ENCODE measurements at regions not wholly inside any gene's neighbourhood (a gene's known extent, or its start where the extent isn't known, plus 50 kb on each side); places are given as distances from the start of the nearest gene placed in this dataset.

GRCh38 chr14:38556252-38556651, 300.4 kb upstream of the CLEC14A start:
- no peak for DNase-seq
- no peaks in the 10 kb centered on the region for H3K4me1 Mint-ChIP-seq (ENCODE audit: low read depth, unreplicated experiment)
- CTCF ChIA-PET = no interaction called here
- H3K27me3 Mint-ChIP-seq (ENCODE audit: insufficient read depth, unreplicated experiment) = peaks cover 2% of the 10 kb centered on the region
- intact Hi-C loops (cut with micrococcal nuclease; ENCODE audit: unreplicated experiment) = no loop called here
- H3K9me3 ChIP-seq = peaks cover 2% of the 10 kb centered on the region; the same call in 1 of the 2 replicates
- no peaks in the 10 kb centered on the region for H3K36me3 Mint-ChIP-seq (ENCODE audit: insufficient read depth, unreplicated experiment)
- no peak overlapping the region for H3K4me3 ChIP-seq (ENCODE audit: low read depth, low read length)
- H3K4me3 Mint-ChIP-seq (ENCODE audit: unreplicated experiment) = no peak overlapping the region
- no peaks in the 10 kb centered on the region for H3K27me3 ChIP-seq (replicated peaks; ENCODE audit: control insufficient read depth, insufficient read depth, low read length)
- H3K4me1 ChIP-seq = no peaks in the 10 kb centered on the region
- POLR2A ChIA-PET = no interaction called here
- TF ChIP-seq CTCF (IDR thresholded peaks at IDR 0.05; ENCODE audit: insufficient read depth in 1 of 2, low read depth in 1 of 2, low read length in 1 of 2, severe bottlenecking in 1 of 2, unreplicated experiment in 1 of 2) = no peak
- BruUV-seq (replicated peaks) = no TSS peak
- H3K9me3 Mint-ChIP-seq (ENCODE audit: unreplicated experiment) = peaks cover 12% of the 10 kb centered on the region
- no peaks in the 10 kb centered on the region for H3K36me3 ChIP-seq (ENCODE audit: control insufficient read depth, insufficient read depth, low read length)
- no peak overlapping the region for H3K27ac Mint-ChIP-seq (ENCODE audit: unreplicated experiment)

GRCh38 chr14:38554026-38554425, 298.1 kb upstream of the CLEC14A start:
- no peaks in the 10 kb centered on the region for H3K4me1 Mint-ChIP-seq (ENCODE audit: low read depth, unreplicated experiment)
- no peaks in the 10 kb centered on the region for H3K36me3 ChIP-seq (ENCODE audit: control insufficient read depth, insufficient read depth, low read length)
- no peaks in the 10 kb centered on the region for H3K27me3 ChIP-seq (replicated peaks; ENCODE audit: control insufficient read depth, insufficient read depth, low read length)
- peaks cover 2% of the 10 kb centered on the region for H3K27me3 Mint-ChIP-seq (ENCODE audit: insufficient read depth, unreplicated experiment)
- H3K4me3 Mint-ChIP-seq (ENCODE audit: unreplicated experiment) = no peak overlapping the region
- no peak overlapping the region for H3K4me3 ChIP-seq (ENCODE audit: low read depth, low read length)
- intact Hi-C loops (cut with micrococcal nuclease; ENCODE audit: unreplicated experiment) = no loop called here
- H3K27ac Mint-ChIP-seq (ENCODE audit: unreplicated experiment) = no peak overlapping the region
- TF ChIP-seq CTCF (IDR thresholded peaks at IDR 0.05; ENCODE audit: insufficient read depth in 1 of 2, low read depth in 1 of 2, low read length in 1 of 2, severe bottlenecking in 1 of 2, unreplicated experiment in 1 of 2) = no peak
- CTCF ChIA-PET = no interaction called here
- BruUV-seq (replicated peaks) = no TSS peak
- DNase-seq = no peak
- no peaks in the 10 kb centered on the region for H3K4me1 ChIP-seq
- no peaks in the 10 kb centered on the region for H3K36me3 Mint-ChIP-seq (ENCODE audit: insufficient read depth, unreplicated experiment)
- no peaks in the 10 kb centered on the region for H3K9me3 ChIP-seq
- POLR2A ChIA-PET = no interaction called here
- H3K9me3 Mint-ChIP-seq (ENCODE audit: unreplicated experiment) = no peaks in the 10 kb centered on the region

GRCh38 chr14:38553586-38553985, 297.7 kb upstream of the CLEC14A start:
- intact Hi-C loops (cut with micrococcal nuclease; ENCODE audit: unreplicated experiment) = no loop called here
- H3K36me3 ChIP-seq (ENCODE audit: control insufficient read depth, insufficient read depth, low read length) = no peaks in the 10 kb centered on the region
- H3K4me1 ChIP-seq = no peaks in the 10 kb centered on the region
- H3K9me3 ChIP-seq = no peaks in the 10 kb centered on the region
- H3K4me1 Mint-ChIP-seq (ENCODE audit: low read depth, unreplicated experiment) = no peaks in the 10 kb centered on the region
- CTCF ChIA-PET = no interaction called here
- H3K9me3 Mint-ChIP-seq (ENCODE audit: unreplicated experiment) = no peaks in the 10 kb centered on the region
- no peak overlapping the region for H3K4me3 Mint-ChIP-seq (ENCODE audit: unreplicated experiment)
- H3K27ac Mint-ChIP-seq (ENCODE audit: unreplicated experiment) = no peak overlapping the region
- H3K27me3 ChIP-seq (replicated peaks; ENCODE audit: control insufficient read depth, insufficient read depth, low read length) = no peaks in the 10 kb centered on the region
- no peak for DNase-seq
- H3K27me3 Mint-ChIP-seq (ENCODE audit: insufficient read depth, unreplicated experiment) = peaks cover 2% of the 10 kb centered on the region
- TF ChIP-seq CTCF (IDR thresholded peaks at IDR 0.05; ENCODE audit: insufficient read depth in 1 of 2, low read depth in 1 of 2, low read length in 1 of 2, severe bottlenecking in 1 of 2, unreplicated experiment in 1 of 2) = no peak
- POLR2A ChIA-PET = no interaction called here
- no peak overlapping the region for H3K4me3 ChIP-seq (ENCODE audit: low read depth, low read length)
- no TSS peak for BruUV-seq (replicated peaks)
- no peaks in the 10 kb centered on the region for H3K36me3 Mint-ChIP-seq (ENCODE audit: insufficient read depth, unreplicated experiment)

All from Caco-2 (cell line).